NCI-H1417 (cell line): ENCODE measurements at regions not wholly inside any gene's neighbourhood (a gene's known extent, or its start where the extent isn't known, plus 50 kb on each side); places are given as distances from the start of the nearest gene placed in this dataset.

Experiments used
- DNase-seq, 3 experiments: peaks; one replicate each; lab custom pipeline; 2025; lab: John Stamatoyannopoulos, UW

GRCh38 chr7:51789489-51789888 is 472.9 kb upstream of the COBL start:
- DNase-seq = no peak

GRCh38 chr7:51786284-51786683 is 469.7 kb upstream of the COBL start:
- no peak for DNase-seq

- DNase-seq = no peak
Measured at GRCh38 chr7:51785876-51786275, 469.3 kb upstream of the COBL start.

GRCh38 chr7:51785171-51785570 is 468.6 kb upstream of the COBL start:
- no peak for DNase-seq

- no peak for DNase-seq
Measured at GRCh38 chr7:51783241-51783640, 466.6 kb upstream of the COBL start.

GRCh38 chr7:51778121-51778520 is 461.5 kb upstream of the COBL start:
- DNase-seq = no peak

- no peak for DNase-seq
Measured at GRCh38 chr7:51774178-51774577, 457.6 kb upstream of the COBL start.

- DNase-seq = no peak
Measured at GRCh38 chr7:51772190-51772589, 455.6 kb upstream of the COBL start.

GRCh38 chr7:51764976-51765375 is 448.4 kb upstream of the COBL start:
- DNase-seq = no peak

GRCh38 chr7:51759985-51760384 is 443.4 kb upstream of the COBL start:
- no peak for DNase-seq

- no peak for DNase-seq
Measured at GRCh38 chr7:51757960-51758359, 441.4 kb upstream of the COBL start.

GRCh38 chr7:51732951-51733350 is 416.3 kb upstream of the COBL start:
- no peak for DNase-seq

GRCh38 chr7:51732116-51732515 is 415.5 kb upstream of the COBL start:
- DNase-seq = no peak

- no peak for DNase-seq
Measured at GRCh38 chr7:51731075-51731474, 414.5 kb upstream of the COBL start.

GRCh38 chr7:51727441-51727840 is 410.8 kb upstream of the COBL start:
- no peak for DNase-seq

GRCh38 chr7:51706851-51707250 is 390.2 kb upstream of the COBL start:
- DNase-seq = no peak

- no peak for DNase-seq
Measured at GRCh38 chr7:51705701-51706100, 389.1 kb upstream of the COBL start.

- DNase-seq = no peak
Measured at GRCh38 chr7:51702673-51703072, 386.1 kb upstream of the COBL start.

GRCh38 chr7:51701935-51702334 is 385.3 kb upstream of the COBL start:
- DNase-seq = no peak

- DNase-seq = no peak
Measured at GRCh38 chr7:51700593-51701215, 384.1 kb upstream of the COBL start.

GRCh38 chr7:51693258-51693657 is 376.6 kb upstream of the COBL start:
- no peak for DNase-seq

GRCh38 chr7:51689547-51689946 is 372.9 kb upstream of the COBL start:
- DNase-seq = no peak

GRCh38 chr7:51685794-51686193 is 369.2 kb upstream of the COBL start:
- DNase-seq = no peak

- no peak for DNase-seq
Measured at GRCh38 chr7:51680594-51681399, 364.2 kb upstream of the COBL start.
